ENCODE measurements at regions not wholly inside any gene's neighbourhood (a gene's known extent, or its start where the extent isn't known, plus 50 kb on each side); places are given as distances from the start of the nearest gene placed in this dataset.

- Mint-ChIP-seq H3K36me3 (ENCODE audit: insufficient read depth) (no peaks in the 10 kb centered on the region), H3K27me3 (ENCODE audit: low read depth) (no peaks in the 10 kb centered on the region), H3K4me1 (ENCODE audit: low read depth) (peaks cover 3% of the 10 kb centered on the region), H3K4me3 (no peak overlapping the region), H3K9me3 (peaks cover 2% of the 10 kb centered on the region)
- no peak for DNase-seq
- no peak for ATAC-seq
Observed at GRCh38 chr11:95485115-95485900, 254.3 kb upstream of the SESN3 start.

GRCh38 chr11:95483339-95483738, 252.3 kb upstream of the SESN3 start:
- Mint-ChIP-seq H3K9me3 (peaks cover 2% of the 10 kb centered on the region), H3K36me3 (ENCODE audit: insufficient read depth) (no peaks in the 10 kb centered on the region), H3K27me3 (ENCODE audit: low read depth) (no peaks in the 10 kb centered on the region), H3K4me3 (no peak overlapping the region), H3K4me1 (ENCODE audit: low read depth) (peaks cover 3% of the 10 kb centered on the region)
- ATAC-seq (no peak), DNase-seq (no peak)

- H3K36me3 Mint-ChIP-seq (ENCODE audit: insufficient read depth): peaks cover 2% of the 10 kb centered on the region
- H3K9me3 Mint-ChIP-seq: peaks cover 6% of the 10 kb centered on the region
- no peaks in the 10 kb centered on the region for H3K27me3 Mint-ChIP-seq (ENCODE audit: low read depth)
- no peak overlapping the region for H3K4me3 Mint-ChIP-seq
- DNase-seq (no peak), ATAC-seq (no peak)
- no peaks in the 10 kb centered on the region for H3K4me1 Mint-ChIP-seq (ENCODE audit: low read depth)
Observed at GRCh38 chr11:95478003-95478402, 247.0 kb upstream of the SESN3 start.

- Mint-ChIP-seq H3K4me3 (no peak overlapping the region), H3K4me1 (ENCODE audit: low read depth) (no peaks in the 10 kb centered on the region), H3K9me3 (no peaks in the 10 kb centered on the region), H3K36me3 (ENCODE audit: insufficient read depth) (no peaks in the 10 kb centered on the region), H3K27me3 (ENCODE audit: low read depth) (no peaks in the 10 kb centered on the region)
- no peak for DNase-seq
- no peak for ATAC-seq
Observed at GRCh38 chr11:95469258-95469657, 238.3 kb upstream of the SESN3 start.

GRCh38 chr11:95466416-95466815, 235.4 kb upstream of the SESN3 start:
- H3K36me3 Mint-ChIP-seq (ENCODE audit: insufficient read depth): no peaks in the 10 kb centered on the region

GRCh38 chr11:95465887-95466286, 234.9 kb upstream of the SESN3 start:
- Mint-ChIP-seq H3K27me3 (ENCODE audit: low read depth) (no peaks in the 10 kb centered on the region), H3K9me3 (no peaks in the 10 kb centered on the region), H3K36me3 (ENCODE audit: insufficient read depth) (no peaks in the 10 kb centered on the region), H3K4me3 (no peak overlapping the region), H3K4me1 (ENCODE audit: low read depth) (no peaks in the 10 kb centered on the region)
- DNase-seq: no peak
- ATAC-seq: no peak

More at GRCh38 chr11:95466416-95466815, 235.4 kb upstream of the SESN3 start:
- DNase-seq (no peak), ATAC-seq (no peak)
- no peak overlapping the region for H3K4me3 Mint-ChIP-seq
- H3K27me3 Mint-ChIP-seq (ENCODE audit: low read depth): no peaks in the 10 kb centered on the region
- H3K9me3 Mint-ChIP-seq: no peaks in the 10 kb centered on the region
- no peaks in the 10 kb centered on the region for H3K4me1 Mint-ChIP-seq (ENCODE audit: low read depth)

GRCh38 chr11:95461858-95462257, 230.9 kb upstream of the SESN3 start:
- Mint-ChIP-seq H3K4me1 (ENCODE audit: low read depth) (no peaks in the 10 kb centered on the region), H3K36me3 (ENCODE audit: insufficient read depth) (no peaks in the 10 kb centered on the region), H3K9me3 (no peaks in the 10 kb centered on the region), H3K27me3 (ENCODE audit: low read depth) (no peaks in the 10 kb centered on the region), H3K4me3 (no peak overlapping the region)
- ATAC-seq (no peak), DNase-seq (no peak)

GRCh38 chr11:95461348-95461747, 230.3 kb upstream of the SESN3 start:
- H3K9me3 Mint-ChIP-seq: no peaks in the 10 kb centered on the region
- no peak overlapping the region for H3K4me3 Mint-ChIP-seq
- ATAC-seq: no peak
- H3K4me1 Mint-ChIP-seq (ENCODE audit: low read depth): no peaks in the 10 kb centered on the region
- H3K36me3 Mint-ChIP-seq (ENCODE audit: insufficient read depth): no peaks in the 10 kb centered on the region
- no peak for DNase-seq
- no peaks in the 10 kb centered on the region for H3K27me3 Mint-ChIP-seq (ENCODE audit: low read depth)

- no peaks in the 10 kb centered on the region for H3K9me3 Mint-ChIP-seq
- no peak overlapping the region for H3K4me3 Mint-ChIP-seq
- H3K4me1 Mint-ChIP-seq (ENCODE audit: low read depth): peaks cover 2% of the 10 kb centered on the region
- ATAC-seq (no peak), DNase-seq (no peak)
- no peaks in the 10 kb centered on the region for H3K36me3 Mint-ChIP-seq (ENCODE audit: insufficient read depth)
- H3K27me3 Mint-ChIP-seq (ENCODE audit: low read depth): no peaks in the 10 kb centered on the region
Observed at GRCh38 chr11:95459291-95460042, 228.5 kb upstream of the SESN3 start.

- no peak for DNase-seq
- no peaks in the 10 kb centered on the region for H3K27me3 Mint-ChIP-seq (ENCODE audit: low read depth)
- H3K36me3 Mint-ChIP-seq (ENCODE audit: insufficient read depth): no peaks in the 10 kb centered on the region
- no peak overlapping the region for H3K4me3 Mint-ChIP-seq
- no peak for ATAC-seq
- peaks cover 2% of the 10 kb centered on the region for H3K4me1 Mint-ChIP-seq (ENCODE audit: low read depth)
- no peaks in the 10 kb centered on the region for H3K9me3 Mint-ChIP-seq
Observed at GRCh38 chr11:95456714-95457491, 225.9 kb upstream of the SESN3 start.

GRCh38 chr11:95455228-95455970, 224.4 kb upstream of the SESN3 start:
- no peak for DNase-seq
- peaks cover 2% of the 10 kb centered on the region for H3K4me1 Mint-ChIP-seq (ENCODE audit: low read depth)
- no peaks in the 10 kb centered on the region for H3K27me3 Mint-ChIP-seq (ENCODE audit: low read depth)
- ATAC-seq: no peak
- H3K4me3 Mint-ChIP-seq: no peak overlapping the region
- H3K36me3 Mint-ChIP-seq (ENCODE audit: insufficient read depth): no peaks in the 10 kb centered on the region
- H3K9me3 Mint-ChIP-seq: no peaks in the 10 kb centered on the region

- Mint-ChIP-seq H3K27me3 (ENCODE audit: low read depth) (no peaks in the 10 kb centered on the region), H3K4me3 (no peak overlapping the region), H3K4me1 (ENCODE audit: low read depth) (peaks cover 2% of the 10 kb centered on the region), H3K9me3 (no peaks in the 10 kb centered on the region), H3K36me3 (ENCODE audit: insufficient read depth) (peaks cover 2% of the 10 kb centered on the region)
- DNase-seq (no peak), ATAC-seq (no peak)
Observed at GRCh38 chr11:95453616-95454171, 222.7 kb upstream of the SESN3 start.

GRCh38 chr11:95451682-95452081, 220.7 kb upstream of the SESN3 start:
- Mint-ChIP-seq H3K9me3 (no peaks in the 10 kb centered on the region), H3K36me3 (ENCODE audit: insufficient read depth) (peaks cover 2% of the 10 kb centered on the region), H3K27me3 (ENCODE audit: low read depth) (no peaks in the 10 kb centered on the region), H3K4me3 (no peak overlapping the region), H3K4me1 (ENCODE audit: low read depth) (peaks cover 2% of the 10 kb centered on the region)
- DNase-seq (no peak), ATAC-seq (no peak)

- peaks cover 2% of the 10 kb centered on the region for H3K4me1 Mint-ChIP-seq (ENCODE audit: low read depth)
- no peaks in the 10 kb centered on the region for H3K9me3 Mint-ChIP-seq
- no peaks in the 10 kb centered on the region for H3K27me3 Mint-ChIP-seq (ENCODE audit: low read depth)
- peaks cover 2% of the 10 kb centered on the region for H3K36me3 Mint-ChIP-seq (ENCODE audit: insufficient read depth)
- no peak overlapping the region for H3K4me3 Mint-ChIP-seq
- DNase-seq (no peak), ATAC-seq (no peak)
Observed at GRCh38 chr11:95451261-95451660, 220.3 kb upstream of the SESN3 start.

All from activated T-cell treated with anti-CD3 and anti-CD28 coated beads, Interleukin-2, amount 50 U/mL, for 4 hours (primary cell).